HG03565 (cell line): ENCODE measurements at regions not wholly inside any gene's neighbourhood (a gene's known extent, or its start where the extent isn't known, plus 50 kb on each side); places are given as distances from the start of the nearest gene placed in this dataset.
"Not testable (repeated sequence)": the region's sequence is repeated elsewhere in the genome, so short reads cannot be mapped to it uniquely, and the experiment has no call there.

ENCODE experiments used
- ATAC-seq: cut with Tn5 transposase; IDR thresholded peaks from one replicate; pipeline ENCODE4 v1.9.1; 2021; ENCODE audit warnings: mild to moderate bottlenecking, moderate library complexity; ENCODE audit not compliant: unreplicated experiment

GRCh38 chr9:108270051-108270450, 585.7 kb downstream of the ACTL7B start:
- ATAC-seq = no peak

DNA sequence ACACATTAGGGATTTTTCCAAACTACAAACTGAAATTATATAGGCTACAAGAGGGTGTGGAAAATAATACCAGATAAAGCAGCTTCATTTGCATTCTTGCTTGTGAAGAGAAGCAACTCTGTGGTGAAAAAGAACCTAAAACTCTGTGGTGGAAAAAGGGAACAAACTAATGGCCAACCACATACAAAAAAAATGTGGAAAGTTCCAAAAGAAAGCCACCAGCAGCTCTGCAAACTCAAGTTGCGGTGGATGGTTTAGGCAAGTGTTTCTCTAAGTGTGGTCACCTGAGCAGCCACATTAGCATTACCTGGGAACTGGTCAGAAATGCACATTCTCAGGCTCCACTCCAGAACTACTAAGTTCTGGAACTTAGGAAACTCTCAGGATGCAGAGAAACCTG, 586.4 kb downstream of the ACTL7B start:
- ATAC-seq = no peak

DNA sequence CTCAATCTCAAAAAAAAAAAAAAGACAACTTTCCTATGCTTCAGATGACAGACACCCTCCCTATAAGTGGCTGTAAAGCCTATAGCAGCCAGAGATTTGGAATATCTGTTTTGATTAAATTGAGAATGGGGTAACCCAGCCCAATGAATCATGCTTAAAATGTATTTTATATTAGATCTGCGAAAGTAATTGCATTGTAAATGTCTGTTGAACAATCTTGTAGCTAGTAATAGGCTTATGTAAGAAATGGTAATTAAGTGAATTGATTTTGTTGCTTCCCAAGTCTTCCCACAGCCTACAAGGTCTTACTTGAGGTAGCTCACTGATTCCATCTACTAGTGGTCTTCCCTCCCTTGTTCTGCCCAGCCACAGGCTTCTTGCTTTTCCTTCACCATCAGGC, 590.7 kb downstream of the ACTL7B start:
- ATAC-seq = no peak

DNA sequence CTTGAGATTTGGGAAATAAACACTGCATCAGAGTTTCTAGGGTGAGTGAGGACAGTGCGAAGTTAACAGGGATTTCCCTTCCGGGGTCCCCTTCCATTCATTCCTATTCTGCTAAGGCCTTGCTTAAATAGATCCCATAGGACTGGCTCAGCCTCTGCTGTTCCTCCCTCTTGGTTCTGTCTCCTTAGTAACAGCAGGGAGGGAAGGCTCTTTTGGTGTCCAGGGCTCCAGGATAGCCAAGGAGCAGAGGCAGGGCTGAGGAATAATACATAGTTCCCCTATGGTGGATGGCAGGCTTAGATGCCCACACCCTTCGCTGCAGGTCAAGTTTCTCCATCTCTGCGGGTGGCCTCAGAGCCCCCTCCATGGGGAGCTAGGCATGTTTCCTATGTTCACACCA, 591.7 kb downstream of the ACTL7B start:
- no peak for ATAC-seq

DNA sequence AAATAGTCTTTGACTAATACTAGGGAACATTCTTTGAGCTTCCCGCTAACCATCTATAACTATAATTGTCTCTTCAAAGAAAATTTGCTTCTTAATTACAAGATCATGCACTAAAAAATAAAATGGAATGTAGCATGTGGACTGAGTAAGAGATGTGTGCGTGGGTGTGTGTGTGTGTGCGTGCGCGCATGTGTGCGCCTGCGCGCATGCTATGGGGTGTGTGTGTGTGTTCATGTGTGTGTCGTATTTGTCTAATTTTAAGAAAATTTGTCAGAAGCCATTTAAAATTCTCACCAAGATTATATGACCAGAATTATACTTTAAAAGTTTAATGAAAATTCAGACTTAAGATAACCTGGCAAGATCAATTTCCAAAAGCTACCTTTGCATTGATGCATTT, 593.0 kb downstream of the ACTL7B start:
- no peak for ATAC-seq

DNA sequence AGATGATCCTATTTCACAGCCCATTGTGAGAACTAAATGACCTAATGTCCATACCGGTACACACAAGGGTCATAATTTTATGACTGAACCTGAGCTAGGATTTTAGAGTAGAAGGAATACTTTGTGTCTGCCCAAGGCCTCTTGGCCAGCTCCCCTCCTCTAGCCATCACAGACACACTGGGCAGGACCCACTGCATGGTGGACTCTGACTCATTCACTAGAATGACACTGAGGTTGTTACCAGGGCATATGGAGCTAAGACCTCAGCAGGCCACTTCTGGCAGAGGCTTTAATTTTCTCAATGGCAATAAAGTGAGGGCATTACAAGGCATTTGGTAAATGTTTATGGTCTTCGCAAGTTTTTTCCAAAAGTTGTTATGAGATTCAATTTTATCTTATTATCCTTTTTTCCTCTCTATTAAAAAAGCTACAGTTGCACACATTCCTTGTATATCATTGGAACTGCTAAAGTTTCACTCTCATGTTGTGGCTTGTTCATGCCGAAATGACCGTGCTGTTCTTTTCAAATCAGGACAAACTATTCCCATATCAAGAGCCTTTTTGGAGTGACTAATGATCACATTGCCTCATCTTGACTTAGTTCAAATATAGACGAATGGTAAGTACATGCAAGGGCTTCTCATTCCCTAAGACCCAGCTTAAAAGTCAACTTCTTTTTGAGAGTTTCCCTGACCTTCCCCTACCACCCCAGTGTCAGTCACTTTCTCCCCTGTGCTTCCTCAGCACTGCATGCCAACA, 595.7 kb downstream of the ACTL7B start:
- no peak for ATAC-seq

- no peak for ATAC-seq
Measured at GRCh38 chr9:108258640-108259039, 597.1 kb downstream of the ACTL7B start.

- no peak for ATAC-seq
Measured at GRCh38 chr9:108257382-108257781, 598.4 kb downstream of the ACTL7B start.

- ATAC-seq = no peak
Measured at GRCh38 chr9:108254236-108254635, 601.5 kb downstream of the ACTL7B start.

DNA sequence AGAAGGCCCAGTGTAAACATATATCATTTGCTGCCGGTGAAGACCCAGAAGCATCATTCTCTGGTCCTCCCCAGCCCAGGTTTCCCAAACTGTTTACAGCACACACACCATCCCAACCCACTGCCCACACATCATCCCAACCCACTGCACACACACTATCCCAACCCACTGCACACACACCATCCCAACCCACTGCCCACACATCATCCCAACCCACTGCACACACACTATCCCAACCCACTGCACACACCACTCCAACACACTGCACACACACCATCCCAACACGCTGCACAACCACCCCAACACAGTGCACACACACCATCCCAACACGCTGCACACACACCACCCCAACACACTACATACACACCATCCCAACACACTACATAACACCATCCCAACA, 608.4 kb downstream of the ACTL7B start:
- not testable (repeated sequence) for ATAC-seq

DNA sequence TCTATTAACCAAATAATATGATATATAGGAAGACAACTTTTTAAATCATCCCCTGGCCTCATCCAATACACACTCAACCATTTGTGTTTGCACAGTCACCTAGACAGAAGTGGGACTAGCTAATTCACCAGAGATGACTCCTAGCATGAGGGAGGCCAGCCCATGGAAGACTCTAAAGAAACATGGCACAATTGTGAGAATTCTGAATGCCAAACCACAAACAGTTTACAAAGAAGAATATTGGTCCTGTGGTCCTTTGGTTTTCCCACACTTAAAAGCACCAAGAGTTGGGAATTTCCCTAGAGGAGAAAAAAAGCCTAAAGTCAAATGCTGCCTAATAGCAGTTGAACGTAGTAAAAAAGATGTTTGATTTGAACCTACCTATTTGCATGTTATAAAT, 609.9 kb downstream of the ACTL7B start:
- ATAC-seq = no peak

- ATAC-seq = no peak
Measured at GRCh38 chr9:108245331-108245730, 610.5 kb downstream of the ACTL7B start.

GRCh38 chr9:108244686-108245085, 611.1 kb downstream of the ACTL7B start:
- ATAC-seq = no peak

- no peak for ATAC-seq
Measured at GRCh38 chr9:108241384-108242073, 614.3 kb downstream of the ACTL7B start.

DNA sequence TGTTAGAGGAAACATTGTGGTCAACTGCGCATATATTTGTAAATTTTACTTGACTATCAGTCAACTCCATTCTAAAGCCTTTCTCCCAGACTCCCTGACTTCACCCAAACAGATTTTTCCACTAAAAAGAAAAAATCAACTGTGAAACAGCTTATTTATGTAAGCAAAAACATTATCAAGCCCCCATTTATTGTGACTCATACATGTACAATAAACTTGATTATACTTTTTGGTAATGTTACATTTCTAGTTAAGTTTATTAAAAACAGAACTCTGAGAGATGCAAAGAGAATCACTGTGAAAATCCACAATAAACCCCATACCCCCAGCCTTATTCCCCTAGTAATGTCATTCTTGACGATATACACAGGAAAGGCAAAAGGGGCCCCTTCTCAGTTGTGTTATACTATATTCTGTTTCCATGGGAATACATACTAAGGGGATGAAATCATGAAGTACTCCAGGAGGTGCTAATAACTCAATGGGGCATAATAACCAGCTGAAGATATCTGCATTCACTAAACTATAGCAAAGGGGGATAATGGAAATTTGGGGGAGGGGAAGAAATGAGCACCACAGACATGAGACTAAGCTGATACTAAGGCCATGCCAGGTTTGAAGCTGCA, 616.0 kb downstream of the ACTL7B start:
- ATAC-seq = no peak

DNA sequence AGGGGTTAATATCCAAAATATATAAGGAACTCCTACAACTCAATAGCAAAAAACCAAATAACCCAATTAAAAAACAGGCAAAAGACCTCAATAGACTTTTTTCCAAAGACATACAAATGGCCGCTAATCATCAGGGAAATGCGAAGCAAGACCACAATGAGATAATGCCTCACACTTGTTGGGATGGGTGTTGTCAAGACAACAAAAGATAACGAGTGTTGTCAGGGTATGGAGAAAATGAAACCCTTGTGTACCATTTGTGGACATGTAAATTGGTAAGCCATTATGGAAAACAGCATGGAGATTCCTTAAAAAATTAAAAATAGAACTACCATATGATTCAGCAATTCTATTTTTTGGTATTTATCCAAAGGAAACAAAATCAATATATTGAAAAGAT, 620.2 kb downstream of the ACTL7B start:
- no peak for ATAC-seq

DNA sequence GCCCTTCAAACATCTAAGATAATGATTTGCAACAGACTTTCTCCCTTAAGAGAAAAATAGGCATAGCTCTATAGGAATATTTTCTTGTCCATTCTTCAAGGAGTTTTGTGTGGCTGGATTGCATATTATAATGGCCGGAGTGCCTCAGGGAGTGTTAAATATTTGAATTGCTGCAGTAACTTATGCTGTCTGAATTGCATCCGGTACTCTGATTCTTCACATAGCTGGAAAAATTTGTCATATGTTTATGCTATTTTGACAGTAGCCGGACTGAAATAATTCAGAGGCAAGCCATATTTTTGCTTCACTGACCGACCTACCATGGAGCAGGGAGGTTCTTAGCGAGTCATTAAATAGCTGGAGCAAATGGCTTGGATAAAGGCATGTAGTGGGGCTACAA, 621.0 kb downstream of the ACTL7B start:
- no peak for ATAC-seq

GRCh38 chr9:108225149-108225800, 630.5 kb downstream of the ACTL7B start:
- no peak for ATAC-seq

DNA sequence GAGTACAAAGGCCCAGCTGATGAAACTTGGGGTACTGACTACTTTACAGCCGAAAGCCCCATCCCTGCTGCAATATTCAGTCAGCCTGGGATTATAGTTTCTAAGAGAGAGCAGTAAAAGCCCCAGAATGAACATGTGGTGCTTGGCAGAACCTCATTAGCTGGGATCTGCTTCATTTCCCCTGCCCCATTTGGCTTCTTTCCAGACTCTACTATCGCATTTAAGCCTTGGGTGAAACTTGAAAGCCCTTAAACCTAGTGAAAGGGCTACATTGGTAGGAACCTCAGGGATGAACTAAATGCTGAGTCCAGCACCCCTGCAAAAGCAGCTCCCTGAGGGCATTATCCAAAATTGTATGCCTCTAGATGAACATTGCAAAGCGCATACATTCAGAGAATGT, 631.1 kb downstream of the ACTL7B start:
- ATAC-seq = no peak

GRCh38 chr9:108219664-108220063, 636.1 kb downstream of the ACTL7B start:
- ATAC-seq = no peak
